Stimulated activated naive CD8-positive, alpha-beta T cell treated with anti-CD3 and anti-CD28 coated beads, Interleukin-15, Interleukin-2, amounts not matched to agents 100 ng/mL and 50 ng/mL, for 24 hours (primary cell): ENCODE measurements at regions not wholly inside any gene's neighbourhood (a gene's known extent, or its start where the extent isn't known, plus 50 kb on each side); places are given as distances from the start of the nearest gene placed in this dataset.
"Not testable (repeated sequence)": the region's sequence is repeated elsewhere in the genome, so short reads cannot be mapped to it uniquely, and the experiment has no call there.

ENCODE experiments used
- H3K27ac Mint-ChIP-seq: one replicate; pipeline ENCODE4 v1.8.0; 2021; ENCODE audit warnings: mild to moderate bottlenecking, mixed read lengths
- H3K27me3 Mint-ChIP-seq: one replicate; pipeline ENCODE4 v1.8.0; 2021; ENCODE audit warnings: mixed read lengths
- H3K36me3 Mint-ChIP-seq: one replicate; pipeline ENCODE4 v1.8.0; 2021; ENCODE audit warnings: low read depth, mixed read lengths
- H3K4me1 Mint-ChIP-seq: one replicate; pipeline ENCODE4 v1.8.0; 2021; ENCODE audit warnings: low read depth, mixed read lengths
- H3K4me3 Mint-ChIP-seq: one replicate; pipeline ENCODE4 v1.8.0; 2021; ENCODE audit warnings: mild to moderate bottlenecking, mixed read lengths
- H3K9me3 Mint-ChIP-seq: one replicate; pipeline ENCODE4 v1.8.0; 2021; ENCODE audit warnings: mixed read lengths

DNA sequence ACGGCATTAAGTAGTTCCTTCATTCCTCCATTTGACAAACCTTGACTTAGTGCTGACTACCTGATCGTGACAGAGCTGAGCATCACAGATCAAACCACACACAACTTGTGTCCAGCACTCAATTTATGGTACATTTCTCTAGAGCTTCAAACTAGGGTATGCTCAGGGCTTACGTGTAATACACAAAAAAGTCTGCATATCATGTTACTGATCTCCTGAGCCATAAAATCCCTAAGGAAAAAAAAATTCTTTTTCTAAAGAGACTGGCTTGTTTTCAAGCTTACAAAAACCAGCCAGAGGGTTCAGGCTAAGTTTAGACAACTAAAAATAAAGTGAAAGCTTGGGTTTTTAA, 88.0 kb upstream of the ALKAL2 start:
- Mint-ChIP-seq H3K4me1 (no peaks in the 10 kb centered on the region), H3K27me3 (peaks cover 14% of the 10 kb centered on the region), H3K36me3 (no peaks in the 10 kb centered on the region), H3K9me3 (peaks cover 16% of the 10 kb centered on the region), H3K4me3 (no peak overlapping the region), H3K27ac (no peak overlapping the region)

DNA sequence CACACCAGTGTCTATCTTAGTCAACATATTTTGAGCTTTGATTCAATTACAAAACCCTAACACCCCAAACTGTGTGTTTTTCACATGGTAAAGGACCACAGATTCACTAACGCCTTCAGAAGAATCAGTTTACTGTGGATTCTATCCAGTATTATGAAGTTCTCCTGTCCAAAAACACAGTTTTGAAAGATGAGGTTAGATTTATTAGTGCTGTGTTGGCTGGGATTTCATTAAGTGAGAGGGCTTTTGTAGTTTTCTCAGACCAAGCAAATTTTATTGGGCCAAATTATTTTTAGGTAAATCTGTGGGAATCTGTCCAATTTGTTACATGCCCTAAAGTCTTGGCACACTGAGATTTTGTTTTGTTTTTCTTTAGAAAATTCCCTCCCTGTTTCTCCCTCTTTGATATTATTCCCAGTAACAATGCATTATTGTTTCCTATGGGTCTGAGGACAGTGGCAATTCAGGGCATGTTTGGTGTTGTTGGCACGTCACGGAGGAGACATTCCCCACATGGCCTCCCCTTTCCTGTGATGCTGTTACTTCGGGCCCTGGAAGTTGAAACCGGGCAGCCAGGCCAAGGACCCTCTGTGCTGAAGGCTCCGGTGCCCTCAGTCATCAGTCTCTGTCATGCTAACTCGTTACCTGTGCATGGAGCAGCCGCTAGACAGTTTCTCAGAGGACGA, 87.5 kb upstream of the ALKAL2 start:
- H3K4me1 Mint-ChIP-seq = no peaks in the 10 kb centered on the region
- no peaks in the 10 kb centered on the region for H3K36me3 Mint-ChIP-seq
- H3K4me3 Mint-ChIP-seq = no peak overlapping the region
- H3K27me3 Mint-ChIP-seq = peaks cover 14% of the 10 kb centered on the region
- no peak overlapping the region for H3K27ac Mint-ChIP-seq
- H3K9me3 Mint-ChIP-seq = peaks cover 17% of the 10 kb centered on the region

DNA sequence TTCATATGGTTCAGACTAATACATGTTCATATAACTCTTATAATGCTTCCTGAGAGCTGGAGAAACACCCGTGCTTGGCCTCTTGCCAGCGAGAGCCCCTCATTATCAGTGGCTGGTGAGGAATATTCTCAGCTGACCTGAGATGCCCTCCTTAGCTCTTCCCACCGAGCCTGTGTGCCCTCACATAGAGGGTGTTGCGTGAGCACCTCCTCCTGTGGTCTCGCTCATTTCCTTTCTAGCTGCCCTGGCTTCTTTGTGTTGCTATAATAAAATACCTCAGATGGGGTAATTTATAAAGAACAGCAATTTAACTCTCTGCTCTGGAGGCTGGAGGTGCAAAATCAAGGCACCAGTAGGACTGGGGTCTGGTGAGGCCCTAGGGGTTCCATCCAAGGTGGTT, 80.5 kb upstream of the ALKAL2 start:
- Mint-ChIP-seq H3K36me3 (no peaks in the 10 kb centered on the region), H3K4me1 (peaks cover 4% of the 10 kb centered on the region), H3K9me3 (peaks cover 13% of the 10 kb centered on the region), H3K27me3 (peaks cover 12% of the 10 kb centered on the region), H3K27ac (no peak overlapping the region), H3K4me3 (no peak overlapping the region)

DNA sequence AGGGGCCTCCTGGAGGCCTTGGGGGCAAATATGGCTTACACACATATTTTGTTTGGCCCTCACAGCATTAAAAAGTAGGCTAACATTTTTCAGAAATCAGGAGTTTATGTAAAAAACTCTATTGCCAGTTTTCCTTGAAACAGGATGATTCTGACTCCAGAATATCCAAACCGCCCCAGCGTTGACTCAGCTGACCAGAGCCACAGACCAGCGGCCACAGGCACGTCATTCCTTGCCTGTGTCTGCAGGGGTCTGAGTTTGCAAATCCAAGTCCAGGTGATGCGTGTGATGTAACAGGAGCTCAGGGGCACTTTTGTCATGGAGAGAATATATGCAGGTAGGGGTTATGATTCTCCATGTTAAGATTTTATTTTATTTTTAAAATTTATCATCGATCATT, 79.4 kb upstream of the ALKAL2 start:
- Mint-ChIP-seq H3K27ac (no peak overlapping the region), H3K36me3 (no peaks in the 10 kb centered on the region)

DNA sequence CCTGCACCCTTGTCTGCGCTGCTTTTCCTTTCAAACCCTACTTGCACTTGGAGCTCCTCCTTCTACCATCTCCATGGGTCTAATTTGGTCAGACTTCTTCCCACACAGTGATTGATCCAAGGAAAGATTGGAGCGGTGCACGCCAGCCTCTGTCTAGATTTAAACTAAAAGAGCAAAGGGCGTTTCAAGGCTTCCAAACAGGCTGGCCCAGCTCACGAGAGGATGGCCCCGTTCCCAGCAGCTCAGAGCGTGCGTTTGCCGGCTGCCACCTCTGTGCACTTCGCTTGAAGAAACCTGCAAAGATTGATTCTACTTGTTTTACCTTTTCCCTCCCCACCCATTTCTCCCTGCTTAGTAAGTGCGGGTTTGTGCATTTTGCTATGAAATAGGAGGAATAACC, 78.8 kb upstream of the ALKAL2 start:
- no peak overlapping the region for H3K4me3 Mint-ChIP-seq
- peaks cover 4% of the 10 kb centered on the region for H3K4me1 Mint-ChIP-seq
- peaks cover 12% of the 10 kb centered on the region for H3K27me3 Mint-ChIP-seq
- H3K9me3 Mint-ChIP-seq = peaks cover 15% of the 10 kb centered on the region
- no peaks in the 10 kb centered on the region for H3K36me3 Mint-ChIP-seq
- H3K27ac Mint-ChIP-seq = no peak overlapping the region

More for the DNA sequence above, 79.4 kb upstream of the ALKAL2 start:
- Mint-ChIP-seq H3K27me3 (peaks cover 12% of the 10 kb centered on the region), H3K4me3 (no peak overlapping the region), H3K4me1 (peaks cover 4% of the 10 kb centered on the region), H3K9me3 (peaks cover 15% of the 10 kb centered on the region)

DNA sequence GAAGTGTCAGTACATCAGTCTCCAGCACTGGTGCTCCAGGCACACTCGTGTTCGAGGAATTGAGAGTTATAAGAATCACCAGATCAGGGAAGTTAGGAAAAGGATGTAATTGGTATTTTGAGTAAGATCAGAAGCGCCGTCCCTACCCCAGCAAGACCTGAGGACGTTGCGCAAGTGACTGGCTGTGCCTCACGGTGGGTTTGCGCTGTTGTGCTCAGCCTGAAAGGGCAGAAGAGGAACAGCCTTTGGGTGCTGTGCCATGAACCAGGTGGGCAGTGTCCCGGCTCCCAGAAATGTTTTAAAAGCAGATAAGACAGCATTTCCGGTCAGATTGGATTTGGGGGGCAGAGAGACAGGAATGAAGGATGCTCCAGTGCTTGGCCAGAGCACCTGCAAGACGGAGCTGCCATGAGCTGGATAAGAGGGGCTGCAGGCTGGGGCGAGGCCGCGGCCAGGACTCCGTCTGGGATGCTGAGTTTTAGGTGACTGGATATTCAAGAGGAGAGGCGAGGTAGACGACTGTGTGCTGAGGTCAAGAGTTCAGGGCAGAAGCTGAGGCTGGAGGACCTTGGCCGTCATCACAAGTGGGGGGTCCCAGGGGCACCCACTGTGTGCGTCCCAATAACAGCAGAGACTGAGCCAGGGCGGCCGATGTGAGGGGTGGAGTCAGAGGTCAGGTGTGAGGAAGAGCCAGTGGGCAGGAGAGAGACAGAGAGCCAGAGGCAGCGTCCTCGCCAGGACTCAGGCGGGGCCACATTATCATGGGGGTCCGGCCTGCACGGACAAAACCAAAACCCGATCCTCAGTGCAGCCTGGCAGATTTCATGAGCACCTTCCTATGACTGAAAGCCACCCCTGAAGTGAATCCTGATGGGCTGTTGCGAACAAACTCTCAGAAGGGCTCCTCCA, 77.7 kb upstream of the ALKAL2 start:
- H3K27ac Mint-ChIP-seq = no peak overlapping the region
- H3K4me3 Mint-ChIP-seq = no peak overlapping the region
- H3K36me3 Mint-ChIP-seq = no peaks in the 10 kb centered on the region
- peaks cover 4% of the 10 kb centered on the region for H3K4me1 Mint-ChIP-seq
- H3K9me3 Mint-ChIP-seq = peaks cover 10% of the 10 kb centered on the region
- H3K27me3 Mint-ChIP-seq = peaks cover 12% of the 10 kb centered on the region

DNA sequence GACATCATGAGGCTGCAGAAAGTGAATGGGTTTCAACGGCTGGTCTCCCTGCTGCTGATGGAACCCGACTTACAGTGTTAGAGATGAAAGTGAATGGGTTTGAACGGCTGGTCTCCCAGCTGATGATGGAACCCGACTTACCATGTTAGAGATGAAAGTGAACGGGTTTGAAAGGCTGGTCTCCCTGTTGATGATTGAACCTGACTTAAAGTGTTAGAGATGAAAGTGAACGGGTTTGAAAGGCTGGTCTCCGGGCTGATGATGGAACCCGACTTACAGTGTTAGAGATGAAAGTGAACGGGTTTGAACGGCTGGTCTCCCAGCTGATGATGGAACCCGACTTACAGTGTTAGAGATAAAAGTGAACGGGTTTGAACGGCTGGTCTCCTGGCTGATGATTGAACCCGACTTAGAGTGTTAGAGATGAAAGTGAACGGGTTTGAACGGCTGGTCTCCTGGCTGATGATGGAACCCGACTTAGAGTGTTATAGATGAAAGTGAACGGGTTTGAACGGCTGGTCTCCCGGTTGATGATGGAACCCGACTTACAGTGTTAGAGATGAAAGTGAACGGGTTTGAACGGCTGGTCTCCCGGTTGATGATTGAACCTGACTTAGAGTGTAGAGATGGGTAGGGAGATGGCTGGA, 76.1 kb upstream of the ALKAL2 start:
- Mint-ChIP-seq H3K4me1 (peaks cover 4% of the 10 kb centered on the region), H3K27ac (no peak overlapping the region)

DNA sequence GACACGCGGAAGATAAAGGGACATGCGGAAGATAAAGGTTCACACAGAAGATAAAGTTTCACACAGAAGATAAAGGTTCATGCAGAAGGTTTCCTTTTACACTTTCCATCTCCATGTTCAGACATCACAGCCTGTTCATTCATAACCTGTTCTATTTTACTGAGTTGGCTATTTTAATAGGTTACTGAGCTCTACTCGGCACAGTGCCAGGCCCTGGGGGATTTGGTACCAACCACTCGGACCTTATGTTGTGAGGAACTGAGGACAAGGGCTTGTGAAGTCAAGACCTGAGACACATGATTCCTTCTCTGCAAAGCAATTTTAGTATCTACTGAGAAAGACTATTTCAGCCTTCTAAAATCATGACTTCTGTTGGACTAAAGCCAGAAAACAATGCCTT, 75.0 kb upstream of the ALKAL2 start:
- Mint-ChIP-seq H3K27ac (no peak overlapping the region), H3K4me1 (no peaks in the 10 kb centered on the region), H3K27me3 (peaks cover 20% of the 10 kb centered on the region), H3K9me3 (peaks cover 10% of the 10 kb centered on the region), H3K4me3 (no peak overlapping the region), H3K36me3 (no peaks in the 10 kb centered on the region)

More for the DNA sequence above, 76.1 kb upstream of the ALKAL2 start:
- Mint-ChIP-seq H3K4me3 (no peak overlapping the region), H3K9me3 (peaks cover 10% of the 10 kb centered on the region), H3K27me3 (peaks cover 20% of the 10 kb centered on the region), H3K36me3 (no peaks in the 10 kb centered on the region)

DNA sequence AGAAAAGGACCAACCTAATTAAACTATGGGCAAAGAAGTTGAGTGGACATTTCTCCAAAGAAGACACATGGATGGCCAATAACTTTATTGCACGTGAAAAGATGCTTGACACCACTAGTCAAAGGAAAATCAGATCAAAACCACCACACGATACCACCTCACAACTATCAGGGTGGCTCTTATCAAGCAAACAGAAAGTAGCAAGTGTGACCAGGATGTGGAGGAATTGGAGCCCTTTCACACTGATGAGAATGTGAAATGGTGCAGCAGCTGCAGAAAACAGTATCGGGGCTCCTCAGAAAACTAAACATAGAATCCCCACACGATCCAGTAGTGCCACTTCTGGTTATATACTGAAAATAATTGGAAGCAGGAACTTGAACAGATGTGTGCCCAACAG, 72.2 kb upstream of the ALKAL2 start:
- peaks cover 20% of the 10 kb centered on the region for H3K27me3 Mint-ChIP-seq
- H3K36me3 Mint-ChIP-seq = no peaks in the 10 kb centered on the region
- no peak overlapping the region for H3K27ac Mint-ChIP-seq
- no peak overlapping the region for H3K4me3 Mint-ChIP-seq
- H3K4me1 Mint-ChIP-seq = no peaks in the 10 kb centered on the region
- H3K9me3 Mint-ChIP-seq = peaks cover 10% of the 10 kb centered on the region

DNA sequence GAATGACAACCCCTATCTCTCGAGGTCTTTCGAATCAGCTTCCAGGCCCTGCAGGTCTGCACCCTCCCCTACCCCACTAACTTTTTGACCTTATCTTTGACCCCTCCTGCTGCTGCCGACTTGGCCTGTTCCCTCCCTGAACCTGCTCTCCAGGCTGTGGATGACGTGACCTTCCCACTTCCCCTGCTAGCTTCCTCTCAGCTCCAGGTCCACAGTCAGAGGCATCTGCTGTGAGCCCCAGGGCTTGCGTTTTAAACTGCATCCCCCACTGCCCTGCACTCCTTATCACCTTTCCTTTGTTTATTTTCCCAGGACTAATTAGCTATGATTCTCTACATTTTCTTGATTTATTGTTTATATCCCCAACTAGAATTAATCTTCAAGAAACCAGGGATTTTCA, 71.2 kb upstream of the ALKAL2 start:
- Mint-ChIP-seq H3K4me1 (no peaks in the 10 kb centered on the region), H3K27me3 (peaks cover 18% of the 10 kb centered on the region), H3K27ac (no peak overlapping the region), H3K4me3 (no peak overlapping the region), H3K9me3 (peaks cover 8% of the 10 kb centered on the region), H3K36me3 (no peaks in the 10 kb centered on the region)

DNA sequence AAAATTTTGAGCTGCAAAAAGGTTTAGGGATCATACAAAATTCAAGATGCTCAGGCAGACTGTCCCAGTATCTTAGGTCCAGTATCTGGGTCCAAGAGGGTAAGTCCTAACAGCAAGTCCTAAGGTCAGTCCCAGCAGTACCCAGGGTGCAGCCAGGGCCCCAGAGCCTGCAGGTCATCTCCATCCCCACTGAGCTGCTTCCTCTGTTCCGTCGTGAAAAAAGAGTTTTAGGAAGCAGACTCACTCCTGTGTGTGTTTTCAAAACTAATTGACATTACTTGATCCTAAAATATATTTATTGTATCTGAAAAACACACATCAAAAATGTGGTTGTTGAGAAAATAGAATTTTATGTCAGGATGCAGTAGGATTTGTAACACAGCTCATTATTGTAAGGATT, 69.9 kb upstream of the ALKAL2 start:
- Mint-ChIP-seq H3K4me3 (no peak overlapping the region), H3K27me3 (peaks cover 18% of the 10 kb centered on the region), H3K4me1 (no peaks in the 10 kb centered on the region)

DNA sequence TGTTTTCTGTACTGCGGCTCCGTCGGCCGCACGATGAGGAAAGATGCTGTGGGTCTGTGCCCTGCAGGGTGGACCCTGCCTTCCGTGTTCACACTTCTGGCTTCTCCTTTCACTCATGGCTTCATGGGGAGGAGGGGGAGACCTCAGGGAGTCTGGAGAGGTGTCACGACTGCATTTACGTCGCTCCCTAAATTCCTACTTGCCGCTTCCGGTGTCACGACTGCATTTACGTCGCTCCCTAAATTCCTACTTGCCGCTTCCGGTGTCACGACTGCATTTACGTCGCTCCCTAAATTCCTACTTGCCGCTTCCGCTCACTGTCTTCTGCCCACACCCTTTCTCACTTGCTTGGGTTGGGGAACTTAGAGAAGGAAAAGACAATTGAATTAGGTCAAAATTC, 68.4 kb upstream of the ALKAL2 start:
- H3K4me3 Mint-ChIP-seq, H3K36me3 Mint-ChIP-seq, H3K4me1 Mint-ChIP-seq, H3K9me3 Mint-ChIP-seq, H3K27ac Mint-ChIP-seq: not testable (repeated sequence)
- H3K27me3 Mint-ChIP-seq = peaks cover 18% of the 10 kb centered on the region

More for the DNA sequence above, 69.9 kb upstream of the ALKAL2 start:
- no peaks in the 10 kb centered on the region for H3K36me3 Mint-ChIP-seq
- no peak overlapping the region for H3K27ac Mint-ChIP-seq
- H3K9me3 Mint-ChIP-seq = no peaks in the 10 kb centered on the region

DNA sequence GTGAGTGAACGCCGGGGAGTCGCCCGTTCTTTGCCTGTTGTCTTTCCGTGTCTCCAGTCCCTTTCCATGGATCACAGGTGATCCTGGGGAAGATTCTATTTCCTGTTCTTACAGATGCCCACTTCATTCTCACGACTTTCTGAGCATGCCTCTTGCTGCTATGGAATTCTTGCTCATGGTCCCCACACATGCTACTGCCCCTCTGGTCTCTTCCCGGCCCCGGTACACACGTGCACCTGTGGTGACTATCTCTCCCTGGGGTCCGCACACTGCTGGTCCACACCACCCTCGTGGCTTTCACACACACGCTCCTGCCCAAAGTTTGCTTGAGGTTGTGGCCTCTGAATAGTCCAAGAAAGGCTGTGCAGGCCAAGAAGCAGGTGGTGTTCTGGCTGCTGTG, 67.9 kb upstream of the ALKAL2 start:
- Mint-ChIP-seq H3K36me3 (no peaks in the 10 kb centered on the region), H3K27ac (no peak overlapping the region), H3K9me3 (no peaks in the 10 kb centered on the region), H3K4me3 (no peak overlapping the region), H3K4me1 (no peaks in the 10 kb centered on the region), H3K27me3 (peaks cover 18% of the 10 kb centered on the region)

DNA sequence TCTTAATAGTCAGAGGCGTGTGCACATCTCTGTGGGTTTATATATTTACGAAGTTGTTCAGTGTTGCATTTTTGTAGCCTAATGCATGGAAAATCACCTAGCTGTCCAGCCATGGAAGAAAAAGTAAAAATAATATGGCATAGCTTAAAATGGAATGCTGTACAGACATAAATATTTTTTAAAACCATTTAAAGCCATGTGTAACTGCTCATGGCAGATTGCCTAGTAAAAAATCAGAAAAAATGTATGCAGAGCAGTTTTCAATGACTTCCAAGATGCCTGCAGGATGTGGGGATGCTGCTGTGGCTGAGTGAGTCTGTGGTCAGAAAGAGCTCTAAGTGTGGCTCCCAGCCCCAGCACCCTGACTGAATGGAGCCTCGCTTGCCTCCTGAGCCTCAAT, 64.8 kb upstream of the ALKAL2 start:
- Mint-ChIP-seq H3K27me3 (peaks cover 25% of the 10 kb centered on the region), H3K9me3 (no peaks in the 10 kb centered on the region), H3K4me1 (peaks cover 4% of the 10 kb centered on the region), H3K36me3 (no peaks in the 10 kb centered on the region), H3K27ac (no peak overlapping the region), H3K4me3 (no peak overlapping the region)

DNA sequence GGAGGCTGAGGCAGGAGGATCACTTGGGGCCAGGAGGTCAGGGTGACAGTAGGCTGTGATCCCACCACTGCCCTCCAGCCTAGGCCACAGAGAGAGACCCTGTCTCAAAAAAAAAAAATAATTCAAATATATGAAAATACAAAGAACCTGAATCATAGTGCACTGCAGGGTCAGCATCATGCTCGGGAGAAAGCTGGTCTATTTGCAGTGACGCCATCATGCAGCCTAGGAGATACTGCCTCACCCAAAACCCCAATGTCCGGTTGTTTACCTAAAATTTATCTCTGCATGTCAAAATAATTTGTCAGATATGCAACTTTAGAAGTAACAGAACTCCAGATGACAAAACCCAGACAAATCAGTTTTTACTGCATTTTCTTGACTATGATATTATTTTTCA, 61.5 kb upstream of the ALKAL2 start:
- Mint-ChIP-seq H3K27ac (no peak overlapping the region), H3K36me3 (no peaks in the 10 kb centered on the region), H3K4me3 (no peak overlapping the region), H3K27me3 (peaks cover 37% of the 10 kb centered on the region), H3K9me3 (no peaks in the 10 kb centered on the region), H3K4me1 (peaks cover 4% of the 10 kb centered on the region)
